Upper lobe of left lung (tissue), 4 donors: ENCODE measurements at regions not wholly inside any gene's neighbourhood (a gene's known extent, or its start where the extent isn't known, plus 50 kb on each side); places are given as distances from the start of the nearest gene placed in this dataset.
"Not testable (repeated sequence)": the region's sequence is repeated elsewhere in the genome, so short reads cannot be mapped to it uniquely, and the experiment has no call there.

ENCODE experiments used
- CTCF ChIP-seq, 6 experiments: fragments of 450-650 bp in 4 of 6; fragments of 200-600 bp in 2 of 6; sonication (generic) in 2 of 6; IDR thresholded peaks; one replicate each; pipeline ENCODE4 v1.5.1; 2016 to 2019; ENCODE audit warnings: antibody characterized with exemption in 6 of 6
- POLR2A ChIP-seq, 4 donors: fragments of 450-650 bp; IDR thresholded peaks; one replicate each; pipeline ENCODE4 v1.5.1; 2016 to 2017; ENCODE audit warnings: antibody characterized with exemption in 4 of 4, mild to moderate bottlenecking in 2 of 4
- POLR2AphosphoS5 ChIP-seq, 2 donors: sonication (generic); formaldehyde crosslinking; IDR thresholded peaks; one replicate each; pipeline ENCODE4 v1.5.1; 2017; ENCODE audit warnings: antibody characterized with exemption in 2 of 2

GRCh38 chr21:6044695-6045094 lies 4476.7 kb upstream of the TPTE start:
- TF ChIP-seq CTCF, POLR2A, POLR2AphosphoS5 (IDR thresholded peaks at IDR 0.05): not testable (repeated sequence)
